ENCODE measurements at regions not wholly inside any gene's neighbourhood (a gene's known extent, or its start where the extent isn't known, plus 50 kb on each side); places are given as distances from the start of the nearest gene placed in this dataset.

- TF ChIP-seq, protein P1, sequence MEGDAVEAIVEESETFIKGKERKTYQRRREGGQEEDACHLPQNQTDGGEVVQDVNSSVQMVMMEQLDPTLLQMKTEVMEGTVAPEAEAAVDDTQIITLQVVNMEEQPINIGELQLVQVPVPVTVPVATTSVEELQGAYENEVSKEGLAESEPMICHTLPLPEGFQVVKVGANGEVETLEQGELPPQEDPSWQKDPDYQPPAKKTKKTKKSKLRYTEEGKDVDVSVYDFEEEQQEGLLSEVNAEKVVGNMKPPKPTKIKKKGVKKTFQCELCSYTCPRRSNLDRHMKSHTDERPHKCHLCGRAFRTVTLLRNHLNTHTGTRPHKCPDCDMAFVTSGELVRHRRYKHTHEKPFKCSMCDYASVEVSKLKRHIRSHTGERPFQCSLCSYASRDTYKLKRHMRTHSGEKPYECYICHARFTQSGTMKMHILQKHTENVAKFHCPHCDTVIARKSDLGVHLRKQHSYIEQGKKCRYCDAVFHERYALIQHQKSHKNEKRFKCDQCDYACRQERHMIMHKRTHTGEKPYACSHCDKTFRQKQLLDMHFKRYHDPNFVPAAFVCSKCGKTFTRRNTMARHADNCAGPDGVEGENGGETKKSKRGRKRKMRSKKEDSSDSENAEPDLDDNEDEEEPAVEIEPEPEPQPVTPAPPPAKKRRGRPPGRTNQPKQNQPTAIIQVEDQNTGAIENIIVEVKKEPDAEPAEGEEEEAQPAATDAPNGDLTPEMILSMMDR (IDR thresholded peaks at IDR 0.05; ENCODE audit: insufficient read depth, low read depth, low read length): no peak
- no peak for TF ChIP-seq EZH2 (IDR thresholded peaks at IDR 0.05; ENCODE audit: insufficient read depth, low read length)
These were observed 286.9 kb upstream of the PLSCR5 start for GRCh38 chr3:146892041-146892440.
